Spinal cord (tissue), 9 donors: ENCODE measurements at regions not wholly inside any gene's neighbourhood (a gene's known extent, or its start where the extent isn't known, plus 50 kb on each side); places are given as distances from the start of the nearest gene placed in this dataset.

Experiments used
- DNase-seq, 6 donors: peaks; one replicate each; pipeline versions ENCODE4 v3.0.0 to v3.0.0-alpha.2; 2013 to 2015; ENCODE audit warnings: low spot score in 6 of 6, low read depth in 4 of 6
- H3K27ac ChIP-seq: one replicate; pipeline ENCODE4 v1.5.1; 2013; ENCODE audit warnings: low read depth, low read length, control low read depth
- H3K27me3 ChIP-seq: one replicate; pipeline ENCODE4 v1.6.1; 2013; ENCODE audit warnings: low read length; ENCODE audit not compliant: control insufficient read depth, insufficient read depth
- H3K36me3 ChIP-seq: one replicate; pipeline ENCODE4 v1.6.1; 2013; ENCODE audit warnings: low read length; ENCODE audit not compliant: control insufficient read depth, insufficient read depth
- H3K4me1 ChIP-seq: one replicate; pipeline ENCODE4 v1.6.1; 2013; ENCODE audit warnings: low read length; ENCODE audit not compliant: control insufficient read depth, insufficient read depth
- H3K4me3 ChIP-seq: one replicate; pipeline ENCODE4 v1.5.1; 2013; ENCODE audit warnings: low read depth, low read length, control low read depth
- H3K9me3 ChIP-seq: one replicate; pipeline ENCODE4 v1.6.1; 2013; ENCODE audit warnings: low read length; ENCODE audit not compliant: control insufficient read depth, insufficient read depth
- WGBS: methylation state at CpG from one replicate; pipeline ENCODE4 v1.1.5; 2013; ENCODE audit warnings: missing lambda C conversion rate; ENCODE audit not compliant: insufficient coverage; 5-methylcytosine and 5-hydroxymethylcytosine counted together
- donor health status: healthy.

GRCh38 chr1:5709976-5710375, 282.2 kb downstream of the NPHP4 start:
- H3K27me3 ChIP-seq = no peaks in the 10 kb centered on the region
- WGBS = 80% methylated on average over 3 of the region's 3 CpGs

GRCh38 chr1:5709461-5709975, 282.7 kb downstream of the NPHP4 start:
- no peaks in the 10 kb centered on the region for H3K27me3 ChIP-seq
- 84% methylated on average over 2 of the region's 6 CpGs for WGBS

More at GRCh38 chr1:5709976-5710375, 282.2 kb downstream of the NPHP4 start:
- no peak overlapping the region for H3K4me3 ChIP-seq
- H3K4me1 ChIP-seq = peaks cover 24% of the 10 kb centered on the region
- H3K27ac ChIP-seq = no peak overlapping the region
- DNase-seq = no peak
- no peaks in the 10 kb centered on the region for H3K36me3 ChIP-seq
- H3K9me3 ChIP-seq = no peaks in the 10 kb centered on the region

GRCh38 chr1:5708346-5709245, 283.6 kb downstream of the NPHP4 start:
- no peaks in the 10 kb centered on the region for H3K27me3 ChIP-seq
- H3K9me3 ChIP-seq = no peaks in the 10 kb centered on the region
- peaks cover 32% of the 10 kb centered on the region for H3K4me1 ChIP-seq
- no peaks in the 10 kb centered on the region for H3K36me3 ChIP-seq
- DNase-seq = peak in 1 of 6 donors; percentile 84
- H3K4me3 ChIP-seq = no peak overlapping the region
- H3K27ac ChIP-seq = no peak overlapping the region
- 70% methylated on average over 17 of the region's 27 CpGs for WGBS

More at GRCh38 chr1:5709461-5709975, 282.7 kb downstream of the NPHP4 start:
- H3K4me3 ChIP-seq = no peak overlapping the region
- DNase-seq = peak in 1 of 6 donors; percentile 61
- no peak overlapping the region for H3K27ac ChIP-seq
- no peaks in the 10 kb centered on the region for H3K9me3 ChIP-seq
- peaks cover 28% of the 10 kb centered on the region for H3K4me1 ChIP-seq
- no peaks in the 10 kb centered on the region for H3K36me3 ChIP-seq

GRCh38 chr1:5707566-5708345, 284.5 kb downstream of the NPHP4 start:
- no peaks in the 10 kb centered on the region for H3K36me3 ChIP-seq
- peak in 1 of 6 donors; percentile 19 for DNase-seq
- H3K4me3 ChIP-seq = no peak overlapping the region
- H3K27ac ChIP-seq = no peak overlapping the region
- H3K9me3 ChIP-seq = no peaks in the 10 kb centered on the region
- peaks cover 32% of the 10 kb centered on the region for H3K4me1 ChIP-seq
- WGBS = 68% methylated on average over 4 of the region's 12 CpGs
- no peaks in the 10 kb centered on the region for H3K27me3 ChIP-seq

- H3K9me3 ChIP-seq = no peaks in the 10 kb centered on the region
- H3K27ac ChIP-seq = no peak overlapping the region
- H3K36me3 ChIP-seq = no peaks in the 10 kb centered on the region
- H3K4me1 ChIP-seq = peaks cover 32% of the 10 kb centered on the region
- H3K4me3 ChIP-seq = no peak overlapping the region
- no peak for DNase-seq
- 93% methylated on average over 5 of the region's 5 CpGs for WGBS
- H3K27me3 ChIP-seq = no peaks in the 10 kb centered on the region
Measured at GRCh38 chr1:5706239-5706638, 286.0 kb downstream of the NPHP4 start.

- Histone ChIP-seq H3K27ac (no peak overlapping the region), H3K27me3 (no peaks in the 10 kb centered on the region), H3K4me1 (peaks cover 32% of the 10 kb centered on the region), H3K9me3 (no peaks in the 10 kb centered on the region), H3K4me3 (no peak overlapping the region), H3K36me3 (no peaks in the 10 kb centered on the region)
- 100% methylated on average over 2 of the region's 10 CpGs for WGBS
- DNase-seq = no peak
Measured at GRCh38 chr1:5705751-5706150, 286.5 kb downstream of the NPHP4 start.

- no peak overlapping the region for H3K4me3 ChIP-seq
- no peak overlapping the region for H3K27ac ChIP-seq
- no peaks in the 10 kb centered on the region for H3K36me3 ChIP-seq
- DNase-seq = peak in 1 of 6 donors; percentile 70
- no peaks in the 10 kb centered on the region for H3K9me3 ChIP-seq
- H3K27me3 ChIP-seq = no peaks in the 10 kb centered on the region
- 38% methylated on average over 7 of the region's 18 CpGs for WGBS
- H3K4me1 ChIP-seq = peaks cover 31% of the 10 kb centered on the region
Measured at GRCh38 chr1:5704561-5705514, 287.4 kb downstream of the NPHP4 start.

- no peak for DNase-seq
- no peaks in the 10 kb centered on the region for H3K36me3 ChIP-seq
- WGBS = 100% methylated on average over 1 of the region's 4 CpGs
Measured at GRCh38 chr1:5701642-5702041, 290.6 kb downstream of the NPHP4 start.

GRCh38 chr1:5693568-5693967, 298.7 kb downstream of the NPHP4 start:
- no peak overlapping the region for H3K27ac ChIP-seq
- H3K36me3 ChIP-seq = no peaks in the 10 kb centered on the region
- H3K9me3 ChIP-seq = no peaks in the 10 kb centered on the region
- H3K4me1 ChIP-seq = peaks cover 19% of the 10 kb centered on the region
- no peak overlapping the region for H3K4me3 ChIP-seq
- no peaks in the 10 kb centered on the region for H3K27me3 ChIP-seq
- DNase-seq = peak in 1 of 6 donors; percentile 44
- WGBS = 66% methylated on average over 8 of the region's 9 CpGs

More at GRCh38 chr1:5701642-5702041, 290.6 kb downstream of the NPHP4 start:
- Histone ChIP-seq H3K9me3 (no peaks in the 10 kb centered on the region), H3K27ac (no peak overlapping the region), H3K4me1 (peaks cover 16% of the 10 kb centered on the region), H3K4me3 (no peak overlapping the region), H3K27me3 (no peaks in the 10 kb centered on the region)
